Stimulated activated CD4-positive, alpha-beta T cell treated with anti-CD3 and anti-CD28 coated beads, TNF-alpha, amount 100 ng/mL, for 48 hours (primary cell): ENCODE measurements at regions not wholly inside any gene's neighbourhood (a gene's known extent, or its start where the extent isn't known, plus 50 kb on each side); places are given as distances from the start of the nearest gene placed in this dataset.

ENCODE experiments used
- DNase-seq, 3 donors: peaks; one replicate each; pipeline ENCODE4 v3.0.0-alpha.2; 2020; ENCODE audit warnings: low read depth in 3 of 3

GRCh38 chr7:67422601-67423000, 426.0 kb downstream of the TYW1 start:
- DNase-seq: no peak

- no peak for DNase-seq
Observed at GRCh38 chr7:67423065-67423464, 426.4 kb downstream of the TYW1 start.

GRCh38 chr7:67426654-67427053, 430.0 kb downstream of the TYW1 start:
- DNase-seq: no peak

GRCh38 chr7:67429735-67430134, 433.1 kb downstream of the TYW1 start:
- no peak for DNase-seq

GRCh38 chr7:67432536-67433234, 436.1 kb downstream of the TYW1 start:
- no peak for DNase-seq

GRCh38 chr7:67435894-67436535, 439.4 kb downstream of the TYW1 start:
- no peak for DNase-seq

- no peak for DNase-seq
Observed at GRCh38 chr7:67438198-67438882, 441.7 kb downstream of the TYW1 start.

- DNase-seq: no peak
Observed at GRCh38 chr7:67438913-67439505, 442.4 kb downstream of the TYW1 start.

GRCh38 chr7:67440321-67440720, 443.7 kb downstream of the TYW1 start:
- DNase-seq: no peak

GRCh38 chr7:67445728-67446127, 449.1 kb downstream of the TYW1 start:
- DNase-seq: no peak

GRCh38 chr7:67447297-67447696, 450.7 kb downstream of the TYW1 start:
- DNase-seq: no peak

GRCh38 chr7:67448271-67448670, 451.6 kb downstream of the TYW1 start:
- no peak for DNase-seq

- DNase-seq: no peak
Observed at GRCh38 chr7:67450171-67450570, 453.5 kb downstream of the TYW1 start.

GRCh38 chr7:67451306-67451705, 454.7 kb downstream of the TYW1 start:
- no peak for DNase-seq

- no peak for DNase-seq
Observed at GRCh38 chr7:67452516-67453026, 455.9 kb downstream of the TYW1 start.

- no peak for DNase-seq
Observed at GRCh38 chr7:67453580-67454380, 457.1 kb downstream of the TYW1 start.

GRCh38 chr7:67455508-67455907, 458.9 kb downstream of the TYW1 start:
- no peak for DNase-seq

- no peak for DNase-seq
Observed at GRCh38 chr7:67462781-67463191, 466.2 kb downstream of the TYW1 start.

- no peak for DNase-seq
Observed at GRCh38 chr7:67463316-67463715, 466.7 kb downstream of the TYW1 start.

GRCh38 chr7:67463983-67464382, 467.4 kb downstream of the TYW1 start:
- no peak for DNase-seq

GRCh38 chr7:67466109-67466508, 469.5 kb downstream of the TYW1 start:
- DNase-seq: no peak
